Ramos (cell line): ENCODE measurements at regions not wholly inside any gene's neighbourhood (a gene's known extent, or its start where the extent isn't known, plus 50 kb on each side); places are given as distances from the start of the nearest gene placed in this dataset.
"Not testable (repeated sequence)": the region's sequence is repeated elsewhere in the genome, so short reads cannot be mapped to it uniquely, and the experiment has no call there.

Experiments
- in situ Hi-C: fragments of 300-500 bp; cut with MboI; formaldehyde crosslinking; loops from one replicate; pipeline ENCODE4 v1.14.3; 2022; ENCODE audit warnings: low sequenced_read_pairs; ENCODE audit not compliant: unreplicated experiment

- in situ Hi-C loops = no loop called here
Observed at GRCh38 chr10:26621243-26621888, 76.1 kb upstream of the PDSS1 start.

- in situ Hi-C loops = no loop called here
Observed at GRCh38 chr10:26621889-26622711, 75.4 kb upstream of the PDSS1 start.

GRCh38 chr10:26622891-26623290, 74.6 kb upstream of the PDSS1 start:
- in situ Hi-C loops = no loop called here

- in situ Hi-C loops = no loop called here
Observed at GRCh38 chr10:26624006-26624405, 73.5 kb upstream of the PDSS1 start.

GRCh38 chr10:26626066-26626465, 71.4 kb upstream of the PDSS1 start:
- in situ Hi-C loops = loop anchor here (5.0 kb wide), 1 partner anchor 696 kb away; no protein-coding TSS in a partner anchor

- in situ Hi-C loops = loop anchor here (5.0 kb wide), 1 partner anchor 695 kb away; no protein-coding TSS in a partner anchor
Observed at GRCh38 chr10:26627324-26627723, 70.2 kb upstream of the PDSS1 start.

GRCh38 chr10:26628395-26628794, 69.1 kb upstream of the PDSS1 start:
- in situ Hi-C loops = loop anchor here (5.0 kb wide), 1 partner anchor 694 kb away; no protein-coding TSS in a partner anchor

GRCh38 chr10:26632171-26632570, 65.3 kb upstream of the PDSS1 start:
- in situ Hi-C loops = not testable (repeated sequence)

GRCh38 chr10:26634111-26634510, 63.4 kb upstream of the PDSS1 start:
- in situ Hi-C loops = not testable (repeated sequence)

GRCh38 chr10:26637521-26638275, 59.8 kb upstream of the PDSS1 start:
- in situ Hi-C loops = no loop called here

- in situ Hi-C loops = no loop called here
Observed at GRCh38 chr10:26640391-26640790, 57.1 kb upstream of the PDSS1 start.

- in situ Hi-C loops = no loop called here
Observed at GRCh38 chr10:26642896-26643653, 54.4 kb upstream of the PDSS1 start.

- in situ Hi-C loops = no loop called here
Observed at GRCh38 chr10:26647602-26648244, 49.8 kb upstream of the PDSS1 start.
